ENCODE measurements at regions not wholly inside any gene's neighbourhood (a gene's known extent, or its start where the extent isn't known, plus 50 kb on each side); places are given as distances from the start of the nearest gene placed in this dataset.

DNA sequence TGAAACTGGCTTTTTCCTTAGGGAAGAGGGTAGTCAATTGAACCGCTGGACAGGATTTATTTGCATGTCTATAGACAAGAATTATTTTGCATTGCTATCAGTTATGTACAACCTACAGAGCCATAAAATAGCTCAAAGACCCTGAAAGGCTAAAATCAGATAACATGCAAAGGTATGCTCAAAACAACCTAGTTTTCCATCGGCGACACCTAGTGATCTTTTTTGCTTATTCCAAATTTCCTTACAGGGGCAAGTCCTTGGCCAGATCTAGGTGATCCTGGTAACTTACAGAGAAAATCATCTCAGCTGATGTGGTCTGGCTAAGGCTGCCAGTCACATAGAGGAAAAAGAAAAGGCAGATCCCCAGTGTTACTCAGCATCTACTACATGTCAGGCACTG is 141.2 kb upstream of the RPL38 start:
- TF ChIP-seq TAF1 (IDR thresholded peaks at IDR 0.05; ENCODE audit: borderline replicate concordance, insufficient read depth, low read length) (no peak), FOXP2 (optimal IDR thresholded peaks at IDR 0.05; ENCODE audit: borderline replicate concordance, extremely low read depth, extremely low read length, insufficient read depth) (no peak), POLR2AphosphoS5 (IDR thresholded peaks at IDR 0.05; ENCODE audit: low read depth, low read length) (no peak), SIN3A (IDR thresholded peaks at IDR 0.05; ENCODE audit: borderline replicate concordance, insufficient read depth, low read length) (no peak)
- TF ChIP-seq, protein P1, sequence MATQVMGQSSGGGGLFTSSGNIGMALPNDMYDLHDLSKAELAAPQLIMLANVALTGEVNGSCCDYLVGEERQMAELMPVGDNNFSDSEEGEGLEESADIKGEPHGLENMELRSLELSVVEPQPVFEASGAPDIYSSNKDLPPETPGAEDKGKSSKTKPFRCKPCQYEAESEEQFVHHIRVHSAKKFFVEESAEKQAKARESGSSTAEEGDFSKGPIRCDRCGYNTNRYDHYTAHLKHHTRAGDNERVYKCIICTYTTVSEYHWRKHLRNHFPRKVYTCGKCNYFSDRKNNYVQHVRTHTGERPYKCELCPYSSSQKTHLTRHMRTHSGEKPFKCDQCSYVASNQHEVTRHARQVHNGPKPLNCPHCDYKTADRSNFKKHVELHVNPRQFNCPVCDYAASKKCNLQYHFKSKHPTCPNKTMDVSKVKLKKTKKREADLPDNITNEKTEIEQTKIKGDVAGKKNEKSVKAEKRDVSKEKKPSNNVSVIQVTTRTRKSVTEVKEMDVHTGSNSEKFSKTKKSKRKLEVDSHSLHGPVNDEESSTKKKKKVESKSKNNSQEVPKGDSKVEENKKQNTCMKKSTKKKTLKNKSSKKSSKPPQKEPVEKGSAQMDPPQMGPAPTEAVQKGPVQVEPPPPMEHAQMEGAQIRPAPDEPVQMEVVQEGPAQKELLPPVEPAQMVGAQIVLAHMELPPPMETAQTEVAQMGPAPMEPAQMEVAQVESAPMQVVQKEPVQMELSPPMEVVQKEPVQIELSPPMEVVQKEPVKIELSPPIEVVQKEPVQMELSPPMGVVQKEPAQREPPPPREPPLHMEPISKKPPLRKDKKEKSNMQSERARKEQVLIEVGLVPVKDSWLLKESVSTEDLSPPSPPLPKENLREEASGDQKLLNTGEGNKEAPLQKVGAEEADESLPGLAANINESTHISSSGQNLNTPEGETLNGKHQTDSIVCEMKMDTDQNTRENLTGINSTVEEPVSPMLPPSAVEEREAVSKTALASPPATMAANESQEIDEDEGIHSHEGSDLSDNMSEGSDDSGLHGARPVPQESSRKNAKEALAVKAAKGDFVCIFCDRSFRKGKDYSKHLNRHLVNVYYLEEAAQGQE (IDR thresholded peaks at IDR 0.05; ENCODE audit: insufficient read depth in 1 of 2, low read depth in 2 of 2, low read length in 2 of 2): no peak

DNA sequence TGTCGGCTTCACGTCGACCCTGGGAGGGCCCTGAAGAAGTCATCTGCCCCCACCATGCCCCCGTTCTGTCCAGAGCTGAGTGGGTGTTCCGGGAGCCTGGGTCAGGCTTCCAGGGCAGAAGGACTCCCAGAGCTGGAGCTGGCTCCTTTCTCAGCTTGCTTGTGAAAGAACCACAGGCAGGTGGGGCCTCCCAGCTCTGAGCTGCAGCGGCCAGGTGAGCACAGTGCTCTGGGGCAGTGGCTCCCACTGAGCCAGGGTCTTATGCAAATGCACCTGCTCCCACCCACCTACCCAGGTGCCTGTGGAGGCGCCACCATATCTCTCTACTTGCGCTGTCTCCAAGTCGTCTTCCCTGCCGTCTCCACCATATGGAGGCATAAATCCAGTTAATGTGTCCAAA is 140.0 kb upstream of the RPL38 start:
- TF ChIP-seq FOXP2 (optimal IDR thresholded peaks at IDR 0.05; ENCODE audit: borderline replicate concordance, extremely low read depth, extremely low read length, insufficient read depth) (no peak), SIN3A (IDR thresholded peaks at IDR 0.05; ENCODE audit: borderline replicate concordance, insufficient read depth, low read length) (no peak), TAF1 (IDR thresholded peaks at IDR 0.05; ENCODE audit: borderline replicate concordance, insufficient read depth, low read length) (no peak), POLR2AphosphoS5 (IDR thresholded peaks at IDR 0.05; ENCODE audit: low read depth, low read length) (no peak)
- TF ChIP-seq, protein P1 (IDR thresholded peaks at IDR 0.05; ENCODE audit: insufficient read depth in 1 of 2, low read depth in 2 of 2, low read length in 2 of 2): no peak

- TF ChIP-seq POLR2AphosphoS5 (IDR thresholded peaks at IDR 0.05; ENCODE audit: low read depth, low read length): no peak
- TF ChIP-seq SIN3A (IDR thresholded peaks at IDR 0.05; ENCODE audit: borderline replicate concordance, insufficient read depth, low read length): no peak
- TF ChIP-seq TAF1 (IDR thresholded peaks at IDR 0.05; ENCODE audit: borderline replicate concordance, insufficient read depth, low read length): no peak
- TF ChIP-seq, protein P1 (IDR thresholded peaks at IDR 0.05; ENCODE audit: insufficient read depth in 1 of 2, low read depth in 2 of 2, low read length in 2 of 2): no peak
- TF ChIP-seq FOXP2 (optimal IDR thresholded peaks at IDR 0.05; ENCODE audit: borderline replicate concordance, extremely low read depth, extremely low read length, insufficient read depth): no peak
Observed at GRCh38 chr17:74070374-74070773, 133.1 kb upstream of the RPL38 start.

- TF ChIP-seq, protein P1 (IDR thresholded peaks at IDR 0.05; ENCODE audit: insufficient read depth in 1 of 2, low read depth in 2 of 2, low read length in 2 of 2): no peak
- TF ChIP-seq SIN3A (IDR thresholded peaks at IDR 0.05; ENCODE audit: borderline replicate concordance, insufficient read depth, low read length): no peak
- no peak for TF ChIP-seq POLR2AphosphoS5 (IDR thresholded peaks at IDR 0.05; ENCODE audit: low read depth, low read length)
- no peak for TF ChIP-seq FOXP2 (optimal IDR thresholded peaks at IDR 0.05; ENCODE audit: borderline replicate concordance, extremely low read depth, extremely low read length, insufficient read depth)
- no peak for TF ChIP-seq TAF1 (IDR thresholded peaks at IDR 0.05; ENCODE audit: borderline replicate concordance, insufficient read depth, low read length)
Observed at GRCh38 chr17:74070998-74071679, 132.3 kb upstream of the RPL38 start.

Data from PFSK-1 (cell line).